Astrocyte (in vitro differentiated cells and primary cell): ENCODE measurements at regions not wholly inside any gene's neighbourhood (a gene's known extent, or its start where the extent isn't known, plus 50 kb on each side); places are given as distances from the start of the nearest gene placed in this dataset.

Source experiments
- CTCF ChIP-seq: IDR thresholded peaks from 2 replicates; pipeline ENCODE4 v1.5.1; 2011; ENCODE audit warnings: low read depth, mild to moderate bottlenecking, inconsistent platforms, low read length, moderate library complexity; ENCODE audit not compliant: insufficient read depth
- EZH2 ChIP-seq: IDR thresholded peaks from 2 replicates; pipeline ENCODE4 v1.6.1; 2012; ENCODE audit warnings: mild to moderate bottlenecking, low read length, inconsistent platforms; ENCODE audit not compliant: insufficient read depth

GRCh38 chr18:78796693-78797455, 182.7 kb upstream of the SALL3 start:
- TF ChIP-seq EZH2 (no peak), CTCF (no peak)
